GM23338 (cell line): ENCODE measurements at regions not wholly inside any gene's neighbourhood (a gene's known extent, or its start where the extent isn't known, plus 50 kb on each side); places are given as distances from the start of the nearest gene placed in this dataset.
"Not testable (repeated sequence)": the region's sequence is repeated elsewhere in the genome, so short reads cannot be mapped to it uniquely, and the experiment has no call there.

Source experiments
- ATAC-seq: fragments of 200-7000 bp; cut with Tn5 transposase; 3 replicates; pipeline ENCODE4 v1.9.1; 2020
- DNase-seq: peaks from one replicate; pipeline ENCODE4 v3.0.0-alpha.2; 2015; ENCODE audit warnings: low spot score
- H2AFZ ChIP-seq: fragments of 200-600 bp; sonication (generic); 2 replicates; pipeline ENCODE4 v1.8.0; 2016; ENCODE audit warnings: antibody characterized with exemption, mild to moderate bottlenecking, moderate library complexity
- H3F3A ChIP-seq: fragments of 200-600 bp; sonication (generic); replicated peaks from 2 replicates; pipeline ENCODE4 v1.8.0; 2017; ENCODE audit warnings: antibody characterized with exemption, mixed run types, low read depth
- H3K27ac ChIP-seq: fragments of 200-600 bp; sonication (generic); 2 replicates; pipeline ENCODE4 v1.6.1; 2016; ENCODE audit warnings: low read depth
- H3K27me3 ChIP-seq: fragments of 200-600 bp; sonication (generic); 2 replicates; pipeline ENCODE4 v1.8.0; 2016; ENCODE audit warnings: mild to moderate bottlenecking, mixed run types, moderate library complexity; ENCODE audit not compliant: insufficient read depth
- H3K36me3 ChIP-seq: fragments of 200-600 bp; sonication (generic); 2 replicates; pipeline ENCODE4 v1.8.0; 2016; ENCODE audit warnings: mild to moderate bottlenecking; ENCODE audit not compliant: insufficient read depth
- H3K4me1 ChIP-seq: fragments of 200-600 bp; sonication (generic); 2 replicates; pipeline ENCODE4 v1.8.0; 2016; ENCODE audit warnings: mild to moderate bottlenecking, moderate library complexity; ENCODE audit not compliant: insufficient read depth
- H3K4me2 ChIP-seq: fragments of 200-600 bp; sonication (generic); 2 replicates; pipeline ENCODE4 v1.7.1; 2017; ENCODE audit warnings: mixed run types
- H3K4me3 ChIP-seq: fragments of 200-600 bp; sonication (generic); 2 replicates; pipeline ENCODE4 v1.6.1; 2016; ENCODE audit warnings: mixed run types
- H3K79me2 ChIP-seq: fragments of 200-600 bp; sonication (generic); replicated peaks from 2 replicates; pipeline ENCODE4 v1.8.0; 2017; ENCODE audit warnings: mild to moderate bottlenecking; ENCODE audit not compliant: insufficient read depth
- H3K9me2 ChIP-seq: fragments of 200-600 bp; sonication (generic); 2 replicates; pipeline ENCODE4 v1.8.0; 2017; ENCODE audit not compliant: insufficient read depth
- H4K20me1 ChIP-seq: fragments of 200-600 bp; sonication (generic); replicated peaks from 2 replicates; pipeline ENCODE4 v1.8.0; 2017; ENCODE audit warnings: mild to moderate bottlenecking; ENCODE audit not compliant: insufficient read depth
- H3K27ac Mint-ChIP-seq: 2 replicates; pipeline ENCODE4 v1.8.0; 2020; ENCODE audit warnings: inconsistent platforms, mild to moderate bottlenecking, moderate library complexity, mixed read lengths
- H3K27me3 Mint-ChIP-seq: 3 replicates; pipeline ENCODE4 v1.8.0; 2022; ENCODE audit warnings: low read depth, mild to moderate bottlenecking, moderate library complexity, mixed read lengths, inconsistent platforms; ENCODE audit not compliant: insufficient read depth, poor library complexity
- H3K36me3 Mint-ChIP-seq: 3 replicates; pipeline ENCODE4 v1.8.0; 2021; ENCODE audit warnings: low read depth, mild to moderate bottlenecking, inconsistent platforms, moderate library complexity, mixed read lengths
- H3K4me1 Mint-ChIP-seq: 3 replicates; pipeline ENCODE4 v1.8.0; 2020; ENCODE audit warnings: mild to moderate bottlenecking, inconsistent platforms, mixed read lengths
- H3K4me3 Mint-ChIP-seq: 3 replicates; pipeline ENCODE4 v1.8.0; 2021; ENCODE audit warnings: moderate library complexity, mild to moderate bottlenecking, inconsistent platforms, mixed read lengths
- H3K9me3 Mint-ChIP-seq: 3 replicates; pipeline ENCODE4 v1.8.0; 2020; ENCODE audit warnings: moderate library complexity, mild to moderate bottlenecking, inconsistent platforms, mixed read lengths
- EZH2 ChIP-seq: fragments of 200-600 bp; sonication (generic); IDR thresholded peaks from one replicate; pipeline ENCODE4 v1.8.0; 2017; ENCODE audit warnings: antibody characterized with exemption, mild to moderate bottlenecking, low read depth; ENCODE audit not compliant: unreplicated experiment
- EZH2phosphoT487 ChIP-seq: fragments of 200-600 bp; sonication (generic); IDR thresholded peaks from one replicate; pipeline ENCODE4 v1.8.1; 2018; ENCODE audit warnings: antibody characterized with exemption; ENCODE audit not compliant: unreplicated experiment
- JUNB ChIP-seq: IDR thresholded peaks from one replicate; pipeline ENCODE4 v1.6.1; 2016; ENCODE audit warnings: antibody characterized with exemption; ENCODE audit not compliant: unreplicated experiment
- POLR2AphosphoS5 ChIP-seq: IDR thresholded peaks from 2 replicates; pipeline ENCODE4 v1.6.1; 2016; ENCODE audit warnings: antibody characterized with exemption, low read depth
- STAT1 ChIP-seq: IDR thresholded peaks from one replicate; pipeline ENCODE4 v1.6.1; 2016; ENCODE audit warnings: antibody characterized with exemption; ENCODE audit not compliant: unreplicated experiment
- TF ChIP-seq, protein P1 (sequence below): IDR thresholded peaks from one replicate; pipeline ENCODE4 v1.6.1; 2018; ENCODE audit warnings: antibody characterized with exemption; ENCODE audit not compliant: unreplicated experiment
- TF ChIP-seq, protein P2 (sequence below): fragments of 250-450 bp; sonication (Bioruptor Pico); IDR thresholded peaks from 2 replicates; pipeline ENCODE4 v1.5.0; 2020; ENCODE audit warnings: mild to moderate bottlenecking, moderate library complexity
- TF ChIP-seq, protein P3 (sequence below): IDR thresholded peaks from 2 replicates; pipeline ENCODE4 v1.6.1; 2016; ENCODE audit warnings: antibody characterized with exemption
- TF ChIP-seq, protein P4 (sequence below), 2 experiments: fragments of 200-600 bp in 1 of 2; sonication (generic) in 1 of 2; conservative IDR thresholded peaks; 2 replicates each; pipeline versions ENCODE4 v1.5.1 to v1.6.1; 2016 to 2017; ENCODE audit warnings: antibody characterized with exemption in 2 of 2, low read depth in 2 of 2, mild to moderate bottlenecking in 2 of 2, moderate library complexity in 1 of 2

DNA sequence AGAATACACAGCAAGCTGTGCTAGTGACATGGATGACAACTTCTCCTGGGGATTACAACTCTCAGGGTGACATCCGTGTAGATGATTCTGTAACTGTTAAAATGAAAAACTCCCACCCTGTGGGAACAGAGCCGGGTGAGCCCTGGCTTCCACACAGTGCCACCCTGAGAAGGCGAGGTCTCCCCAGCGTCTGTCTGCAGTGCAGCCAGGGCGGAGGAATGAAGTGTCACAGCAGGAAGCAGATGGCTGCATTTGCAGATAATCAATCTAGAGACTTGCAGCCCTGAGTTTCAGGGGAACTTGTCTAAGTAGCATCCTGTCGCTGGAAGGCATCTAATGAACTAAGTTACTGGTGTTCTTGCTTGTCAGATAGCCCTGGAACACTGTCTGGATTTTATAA lies 56.5 kb upstream of the UNC93A start:
- H3K36me3 Mint-ChIP-seq, result peaks cover 86% of the 10 kb centered on the region

DNA sequence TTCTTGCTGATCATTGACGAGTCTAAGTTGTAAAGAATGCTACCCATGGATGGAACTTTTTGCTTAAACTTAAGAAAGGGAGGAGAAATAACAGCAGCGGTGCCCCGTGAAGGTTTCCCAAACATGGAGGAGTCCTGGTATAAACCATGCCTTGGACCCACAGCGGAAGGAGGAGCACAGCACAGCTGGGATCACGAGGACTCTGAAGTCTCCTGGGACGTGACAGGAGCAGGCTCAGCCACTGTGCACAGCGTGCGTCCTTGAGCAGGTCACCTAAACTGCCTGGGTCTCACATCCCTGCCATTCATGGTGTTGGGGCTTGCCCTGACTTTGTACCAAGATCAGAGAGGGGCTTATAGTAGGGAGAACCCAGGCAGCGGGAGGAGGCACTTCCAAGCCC lies 56.1 kb upstream of the UNC93A start:
- Histone ChIP-seq H3K9me2 (no peaks in the 10 kb centered on the region), H2AFZ (no peak overlapping the region), H3K4me1 (peaks cover 74% of the 10 kb centered on the region), H3K36me3 (peaks cover 23% of the 10 kb centered on the region), H4K20me1 (peaks cover 47% of the 10 kb centered on the region), H3K27me3 (no peaks in the 10 kb centered on the region), H3K79me2 (peaks cover 54% of the 10 kb centered on the region), H3K27ac (peak overlapping the region; percentile 84), H3F3A (peaks cover 32% of the 10 kb centered on the region), H3K4me3 (peak overlapping the region; percentile 20; the same call in 1 of the 2 replicates), H3K4me2 (peak overlapping the region; percentile 44; the same call in 1 of the 2 replicates)
- Mint-ChIP-seq H3K4me3 (peak overlapping the region; percentile 44; the same call in 1 of the 3 replicates), H3K4me1 (peaks cover 76% of the 10 kb centered on the region), H3K27ac (peak overlapping the region; percentile 90), H3K9me3 (peaks cover 4% of the 10 kb centered on the region), H3K36me3 (peaks cover 84% of the 10 kb centered on the region), H3K27me3 (peaks cover 23% of the 10 kb centered on the region)
- ATAC-seq (no peak), DNase-seq (no peak)
- TF ChIP-seq, protein P1, sequence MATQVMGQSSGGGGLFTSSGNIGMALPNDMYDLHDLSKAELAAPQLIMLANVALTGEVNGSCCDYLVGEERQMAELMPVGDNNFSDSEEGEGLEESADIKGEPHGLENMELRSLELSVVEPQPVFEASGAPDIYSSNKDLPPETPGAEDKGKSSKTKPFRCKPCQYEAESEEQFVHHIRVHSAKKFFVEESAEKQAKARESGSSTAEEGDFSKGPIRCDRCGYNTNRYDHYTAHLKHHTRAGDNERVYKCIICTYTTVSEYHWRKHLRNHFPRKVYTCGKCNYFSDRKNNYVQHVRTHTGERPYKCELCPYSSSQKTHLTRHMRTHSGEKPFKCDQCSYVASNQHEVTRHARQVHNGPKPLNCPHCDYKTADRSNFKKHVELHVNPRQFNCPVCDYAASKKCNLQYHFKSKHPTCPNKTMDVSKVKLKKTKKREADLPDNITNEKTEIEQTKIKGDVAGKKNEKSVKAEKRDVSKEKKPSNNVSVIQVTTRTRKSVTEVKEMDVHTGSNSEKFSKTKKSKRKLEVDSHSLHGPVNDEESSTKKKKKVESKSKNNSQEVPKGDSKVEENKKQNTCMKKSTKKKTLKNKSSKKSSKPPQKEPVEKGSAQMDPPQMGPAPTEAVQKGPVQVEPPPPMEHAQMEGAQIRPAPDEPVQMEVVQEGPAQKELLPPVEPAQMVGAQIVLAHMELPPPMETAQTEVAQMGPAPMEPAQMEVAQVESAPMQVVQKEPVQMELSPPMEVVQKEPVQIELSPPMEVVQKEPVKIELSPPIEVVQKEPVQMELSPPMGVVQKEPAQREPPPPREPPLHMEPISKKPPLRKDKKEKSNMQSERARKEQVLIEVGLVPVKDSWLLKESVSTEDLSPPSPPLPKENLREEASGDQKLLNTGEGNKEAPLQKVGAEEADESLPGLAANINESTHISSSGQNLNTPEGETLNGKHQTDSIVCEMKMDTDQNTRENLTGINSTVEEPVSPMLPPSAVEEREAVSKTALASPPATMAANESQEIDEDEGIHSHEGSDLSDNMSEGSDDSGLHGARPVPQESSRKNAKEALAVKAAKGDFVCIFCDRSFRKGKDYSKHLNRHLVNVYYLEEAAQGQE, result no peak
- TF ChIP-seq, protein P2, sequence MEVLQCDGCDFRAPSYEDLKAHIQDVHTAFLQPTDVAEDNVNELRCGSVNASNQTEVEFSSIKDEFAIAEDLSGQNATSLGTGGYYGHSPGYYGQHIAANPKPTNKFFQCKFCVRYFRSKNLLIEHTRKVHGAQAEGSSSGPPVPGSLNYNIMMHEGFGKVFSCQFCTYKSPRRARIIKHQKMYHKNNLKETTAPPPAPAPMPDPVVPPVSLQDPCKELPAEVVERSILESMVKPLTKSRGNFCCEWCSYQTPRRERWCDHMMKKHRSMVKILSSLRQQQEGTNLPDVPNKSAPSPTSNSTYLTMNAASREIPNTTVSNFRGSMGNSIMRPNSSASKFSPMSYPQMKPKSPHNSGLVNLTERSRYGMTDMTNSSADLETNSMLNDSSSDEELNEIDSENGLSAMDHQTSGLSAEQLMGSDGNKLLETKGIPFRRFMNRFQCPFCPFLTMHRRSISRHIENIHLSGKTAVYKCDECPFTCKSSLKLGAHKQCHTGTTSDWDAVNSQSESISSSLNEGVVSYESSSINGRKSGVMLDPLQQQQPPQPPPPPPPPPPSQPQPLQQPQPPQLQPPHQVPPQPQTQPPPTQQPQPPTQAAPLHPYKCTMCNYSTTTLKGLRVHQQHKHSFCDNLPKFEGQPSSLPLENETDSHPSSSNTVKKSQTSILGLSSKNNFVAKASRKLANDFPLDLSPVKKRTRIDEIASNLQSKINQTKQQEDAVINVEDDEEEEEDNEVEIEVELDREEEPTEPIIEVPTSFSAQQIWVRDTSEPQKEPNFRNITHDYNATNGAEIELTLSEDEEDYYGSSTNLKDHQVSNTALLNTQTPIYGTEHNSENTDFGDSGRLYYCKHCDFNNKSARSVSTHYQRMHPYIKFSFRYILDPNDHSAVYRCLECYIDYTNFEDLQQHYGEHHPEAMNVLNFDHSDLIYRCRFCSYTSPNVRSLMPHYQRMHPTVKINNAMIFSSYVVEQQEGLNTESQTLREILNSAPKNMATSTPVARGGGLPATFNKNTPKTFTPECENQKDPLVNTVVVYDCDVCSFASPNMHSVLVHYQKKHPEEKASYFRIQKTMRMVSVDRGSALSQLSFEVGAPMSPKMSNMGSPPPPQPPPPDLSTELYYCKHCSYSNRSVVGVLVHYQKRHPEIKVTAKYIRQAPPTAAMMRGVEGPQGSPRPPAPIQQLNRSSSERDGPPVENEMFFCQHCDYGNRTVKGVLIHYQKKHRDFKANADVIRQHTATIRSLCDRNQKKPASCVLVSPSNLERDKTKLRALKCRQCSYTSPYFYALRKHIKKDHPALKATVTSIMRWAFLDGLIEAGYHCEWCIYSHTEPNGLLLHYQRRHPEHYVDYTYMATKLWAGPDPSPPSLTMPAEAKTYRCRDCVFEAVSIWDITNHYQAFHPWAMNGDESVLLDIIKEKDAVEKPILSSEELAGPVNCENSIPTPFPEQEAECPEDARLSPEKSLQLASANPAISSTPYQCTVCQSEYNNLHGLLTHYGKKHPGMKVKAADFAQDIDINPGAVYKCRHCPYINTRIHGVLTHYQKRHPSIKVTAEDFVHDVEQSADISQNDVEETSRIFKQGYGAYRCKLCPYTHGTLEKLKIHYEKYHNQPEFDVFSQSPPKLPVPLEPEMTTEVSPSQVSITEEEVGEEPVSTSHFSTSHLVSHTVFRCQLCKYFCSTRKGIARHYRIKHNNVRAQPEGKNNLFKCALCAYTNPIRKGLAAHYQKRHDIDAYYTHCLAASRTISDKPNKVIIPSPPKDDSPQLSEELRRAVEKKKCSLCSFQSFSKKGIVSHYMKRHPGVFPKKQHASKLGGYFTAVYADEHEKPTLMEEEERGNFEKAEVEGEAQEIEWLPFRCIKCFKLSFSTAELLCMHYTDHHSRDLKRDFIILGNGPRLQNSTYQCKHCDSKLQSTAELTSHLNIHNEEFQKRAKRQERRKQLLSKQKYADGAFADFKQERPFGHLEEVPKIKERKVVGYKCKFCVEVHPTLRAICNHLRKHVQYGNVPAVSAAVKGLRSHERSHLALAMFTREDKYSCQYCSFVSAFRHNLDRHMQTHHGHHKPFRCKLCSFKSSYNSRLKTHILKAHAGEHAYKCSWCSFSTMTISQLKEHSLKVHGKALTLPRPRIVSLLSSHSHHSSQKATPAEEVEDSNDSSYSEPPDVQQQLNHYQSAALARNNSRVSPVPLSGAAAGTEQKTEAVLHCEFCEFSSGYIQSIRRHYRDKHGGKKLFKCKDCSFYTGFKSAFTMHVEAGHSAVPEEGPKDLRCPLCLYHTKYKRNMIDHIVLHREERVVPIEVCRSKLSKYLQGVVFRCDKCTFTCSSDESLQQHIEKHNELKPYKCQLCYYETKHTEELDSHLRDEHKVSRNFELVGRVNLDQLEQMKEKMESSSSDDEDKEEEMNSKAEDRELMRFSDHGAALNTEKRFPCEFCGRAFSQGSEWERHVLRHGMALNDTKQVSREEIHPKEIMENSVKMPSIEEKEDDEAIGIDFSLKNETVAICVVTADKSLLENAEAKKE (CRISPR knock-in tag), result no peak
- no peak for TF ChIP-seq POLR2AphosphoS5
- no peak for TF ChIP-seq STAT1
- TF ChIP-seq, protein P3, sequence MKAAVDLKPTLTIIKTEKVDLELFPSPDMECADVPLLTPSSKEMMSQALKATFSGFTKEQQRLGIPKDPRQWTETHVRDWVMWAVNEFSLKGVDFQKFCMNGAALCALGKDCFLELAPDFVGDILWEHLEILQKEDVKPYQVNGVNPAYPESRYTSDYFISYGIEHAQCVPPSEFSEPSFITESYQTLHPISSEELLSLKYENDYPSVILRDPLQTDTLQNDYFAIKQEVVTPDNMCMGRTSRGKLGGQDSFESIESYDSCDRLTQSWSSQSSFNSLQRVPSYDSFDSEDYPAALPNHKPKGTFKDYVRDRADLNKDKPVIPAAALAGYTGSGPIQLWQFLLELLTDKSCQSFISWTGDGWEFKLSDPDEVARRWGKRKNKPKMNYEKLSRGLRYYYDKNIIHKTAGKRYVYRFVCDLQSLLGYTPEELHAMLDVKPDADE, result no peak
- TF ChIP-seq, protein P4, sequence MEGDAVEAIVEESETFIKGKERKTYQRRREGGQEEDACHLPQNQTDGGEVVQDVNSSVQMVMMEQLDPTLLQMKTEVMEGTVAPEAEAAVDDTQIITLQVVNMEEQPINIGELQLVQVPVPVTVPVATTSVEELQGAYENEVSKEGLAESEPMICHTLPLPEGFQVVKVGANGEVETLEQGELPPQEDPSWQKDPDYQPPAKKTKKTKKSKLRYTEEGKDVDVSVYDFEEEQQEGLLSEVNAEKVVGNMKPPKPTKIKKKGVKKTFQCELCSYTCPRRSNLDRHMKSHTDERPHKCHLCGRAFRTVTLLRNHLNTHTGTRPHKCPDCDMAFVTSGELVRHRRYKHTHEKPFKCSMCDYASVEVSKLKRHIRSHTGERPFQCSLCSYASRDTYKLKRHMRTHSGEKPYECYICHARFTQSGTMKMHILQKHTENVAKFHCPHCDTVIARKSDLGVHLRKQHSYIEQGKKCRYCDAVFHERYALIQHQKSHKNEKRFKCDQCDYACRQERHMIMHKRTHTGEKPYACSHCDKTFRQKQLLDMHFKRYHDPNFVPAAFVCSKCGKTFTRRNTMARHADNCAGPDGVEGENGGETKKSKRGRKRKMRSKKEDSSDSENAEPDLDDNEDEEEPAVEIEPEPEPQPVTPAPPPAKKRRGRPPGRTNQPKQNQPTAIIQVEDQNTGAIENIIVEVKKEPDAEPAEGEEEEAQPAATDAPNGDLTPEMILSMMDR (conservative IDR thresholded peaks at IDR 0.05; ENCODE audit: low read depth in 2 of 2), result no peak
- no peak for TF ChIP-seq JUNB
- TF ChIP-seq EZH2, result no peak
- TF ChIP-seq EZH2phosphoT487, result no peak

More for the DNA sequence above, 56.5 kb upstream of the UNC93A start:
- peaks cover 23% of the 10 kb centered on the region for H3K36me3 ChIP-seq
- peak overlapping the region; percentile 84 for H3K27ac ChIP-seq
- not testable (repeated sequence) for H3K9me3 Mint-ChIP-seq, ATAC-seq, H2AFZ ChIP-seq, H3K9me2 ChIP-seq, DNase-seq, H3K27me3 ChIP-seq
- peak overlapping the region; percentile 44; the same call in 1 of the 2 replicates for H3K4me2 ChIP-seq
- H4K20me1 ChIP-seq, result peaks cover 48% of the 10 kb centered on the region
- peaks cover 33% of the 10 kb centered on the region for H3F3A ChIP-seq
- H3K4me3 Mint-ChIP-seq, result peak overlapping the region; percentile 44; the same call in 1 of the 3 replicates
- peaks cover 74% of the 10 kb centered on the region for H3K4me1 Mint-ChIP-seq
- H3K27ac Mint-ChIP-seq, result peak overlapping the region; percentile 90
- peaks cover 23% of the 10 kb centered on the region for H3K27me3 Mint-ChIP-seq
- peak overlapping the region; percentile 20; the same call in 1 of the 2 replicates for H3K4me3 ChIP-seq
- H3K79me2 ChIP-seq, result peaks cover 59% of the 10 kb centered on the region
- peaks cover 71% of the 10 kb centered on the region for H3K4me1 ChIP-seq
